C4-2B (cell line): ENCODE measurements at regions not wholly inside any gene's neighbourhood (a gene's known extent, or its start where the extent isn't known, plus 50 kb on each side); places are given as distances from the start of the nearest gene placed in this dataset.

ENCODE experiments used
- ZFX ChIP-seq: fragments of 450-650 bp; IDR thresholded peaks from 2 replicates; pipeline ENCODE4 v1.6.1; 2017
- TF ChIP-seq, protein P1 (sequence below): fragments of 450-650 bp; conservative IDR thresholded peaks from 2 replicates; pipeline ENCODE4 v1.5.1; 2017; ENCODE audit warnings: mild to moderate bottlenecking

GRCh38 chrX:39206399-39207145 lies 405.3 kb downstream of the MID1IP1 start:
- TF ChIP-seq, protein P1, sequence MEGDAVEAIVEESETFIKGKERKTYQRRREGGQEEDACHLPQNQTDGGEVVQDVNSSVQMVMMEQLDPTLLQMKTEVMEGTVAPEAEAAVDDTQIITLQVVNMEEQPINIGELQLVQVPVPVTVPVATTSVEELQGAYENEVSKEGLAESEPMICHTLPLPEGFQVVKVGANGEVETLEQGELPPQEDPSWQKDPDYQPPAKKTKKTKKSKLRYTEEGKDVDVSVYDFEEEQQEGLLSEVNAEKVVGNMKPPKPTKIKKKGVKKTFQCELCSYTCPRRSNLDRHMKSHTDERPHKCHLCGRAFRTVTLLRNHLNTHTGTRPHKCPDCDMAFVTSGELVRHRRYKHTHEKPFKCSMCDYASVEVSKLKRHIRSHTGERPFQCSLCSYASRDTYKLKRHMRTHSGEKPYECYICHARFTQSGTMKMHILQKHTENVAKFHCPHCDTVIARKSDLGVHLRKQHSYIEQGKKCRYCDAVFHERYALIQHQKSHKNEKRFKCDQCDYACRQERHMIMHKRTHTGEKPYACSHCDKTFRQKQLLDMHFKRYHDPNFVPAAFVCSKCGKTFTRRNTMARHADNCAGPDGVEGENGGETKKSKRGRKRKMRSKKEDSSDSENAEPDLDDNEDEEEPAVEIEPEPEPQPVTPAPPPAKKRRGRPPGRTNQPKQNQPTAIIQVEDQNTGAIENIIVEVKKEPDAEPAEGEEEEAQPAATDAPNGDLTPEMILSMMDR: no peak
- no peak for TF ChIP-seq ZFX
